ENCODE measurements at regions not wholly inside any gene's neighbourhood (a gene's known extent, or its start where the extent isn't known, plus 50 kb on each side); places are given as distances from the start of the nearest gene placed in this dataset.

DNA sequence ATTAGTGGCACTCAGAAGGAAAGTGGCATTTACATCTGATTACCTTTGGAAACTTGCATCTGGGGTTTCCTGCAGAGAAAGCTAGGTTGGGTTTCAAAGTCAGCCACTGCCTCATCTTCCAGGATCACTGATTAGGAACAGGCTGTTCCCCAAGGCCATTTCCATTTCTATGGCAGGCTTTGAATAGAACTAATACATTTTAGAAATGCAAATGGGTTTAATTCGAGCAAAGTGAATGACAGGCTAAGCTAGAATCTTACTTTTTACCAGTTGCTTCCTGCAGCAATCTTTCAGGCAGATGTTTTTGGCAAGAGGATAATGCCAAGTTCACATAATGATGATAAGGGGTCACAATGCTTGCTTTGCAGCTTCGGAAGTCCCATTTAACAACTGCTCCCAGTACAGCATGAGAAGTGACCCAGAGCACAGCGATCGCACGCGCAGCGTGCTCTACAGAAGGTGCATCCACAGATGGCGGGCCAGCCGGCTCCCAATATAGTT is 336.7 kb downstream of the LPIN1 start:
- no peak for DNase-seq (ENCODE audit: low read depth in 2 of 2)

DNA sequence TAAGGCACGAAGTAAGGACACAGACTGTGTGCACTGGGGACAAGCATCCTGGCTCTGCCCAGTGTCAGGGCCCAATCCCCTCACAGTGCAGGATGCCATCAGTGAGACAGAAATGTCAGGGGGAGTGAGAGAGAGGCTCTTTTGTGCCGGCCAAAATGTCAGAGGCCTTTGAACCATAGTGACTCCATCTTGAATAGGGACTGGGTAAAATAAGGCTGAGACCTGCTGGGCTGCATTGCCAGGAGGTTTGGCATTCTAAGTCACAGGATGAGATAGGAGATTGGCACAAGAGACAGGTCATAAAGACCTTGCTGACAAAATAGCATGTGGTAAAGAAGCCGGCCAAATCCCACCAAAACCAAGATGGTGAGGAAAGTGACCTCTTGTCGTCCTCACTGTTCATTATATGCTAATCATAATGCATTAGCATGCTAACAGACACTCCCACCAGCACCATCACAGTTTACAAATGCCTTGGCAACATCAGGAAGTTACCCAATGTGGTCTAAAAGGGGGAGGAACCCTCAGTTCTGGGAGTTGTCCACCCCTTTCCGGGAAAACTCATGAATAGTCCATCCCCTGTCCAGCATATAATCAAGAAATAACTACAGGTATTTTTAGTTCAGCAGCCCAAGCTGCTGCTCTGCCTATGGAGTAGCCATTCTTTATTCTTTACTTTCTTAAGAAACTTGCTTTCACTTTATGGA is 337.4 kb downstream of the LPIN1 start:
- no peak for DNase-seq (ENCODE audit: low read depth in 2 of 2)

DNA sequence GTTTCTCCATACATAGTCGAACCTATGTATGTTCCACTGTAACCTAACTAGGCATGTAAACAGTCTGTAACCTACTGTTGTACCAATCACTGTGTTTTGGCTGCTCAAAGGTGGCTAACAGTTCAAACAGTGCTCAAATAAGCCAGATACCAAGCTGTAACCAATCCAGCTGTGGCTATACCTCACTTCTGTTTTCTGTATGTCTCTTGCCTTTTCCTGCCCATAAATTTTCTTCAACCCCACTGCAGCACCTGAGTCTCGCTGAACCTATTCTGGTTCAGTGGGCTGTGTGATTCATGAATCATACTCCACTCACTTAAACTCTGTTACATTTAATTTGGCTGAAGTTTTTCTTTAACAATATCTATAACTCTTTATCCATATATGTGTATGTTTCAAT is 340.7 kb downstream of the LPIN1 start:
- DNase-seq (ENCODE audit: low read depth in 2 of 2), result no peak

DNA sequence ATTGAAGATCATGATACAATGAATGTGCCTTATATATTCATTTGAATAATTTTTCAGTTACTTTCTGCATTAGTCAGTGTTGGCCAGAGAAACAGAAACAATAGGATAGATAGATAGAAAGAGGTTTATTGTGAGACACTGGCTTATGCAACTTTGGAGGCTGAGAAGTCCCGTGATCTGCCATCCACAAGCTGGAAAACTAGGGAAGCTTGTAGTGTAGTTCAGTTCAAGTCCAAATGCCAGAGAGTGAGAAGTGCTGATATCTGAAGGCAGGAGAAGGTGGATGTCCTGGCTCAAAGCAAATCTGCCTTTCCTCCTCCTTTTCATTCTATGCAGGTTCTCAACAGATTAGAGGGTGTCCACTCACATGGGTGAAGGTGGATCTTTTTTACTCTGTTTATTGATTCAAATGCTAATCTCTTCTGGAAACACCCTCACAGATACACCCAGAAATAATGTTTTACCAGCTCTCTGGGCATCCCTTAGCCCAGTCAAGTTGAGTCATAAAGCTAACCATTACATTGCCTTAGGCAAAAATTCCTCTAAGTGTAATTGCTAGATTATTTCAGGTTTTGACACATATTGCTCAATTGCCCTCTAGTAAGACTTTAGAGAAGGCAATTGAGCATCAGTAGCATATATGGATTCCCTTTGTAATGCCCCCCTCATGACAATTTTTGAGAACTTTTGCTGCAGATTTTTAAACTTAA is 341.4 kb downstream of the LPIN1 start:
- DNase-seq (ENCODE audit: low read depth in 2 of 2), result no peak

DNA sequence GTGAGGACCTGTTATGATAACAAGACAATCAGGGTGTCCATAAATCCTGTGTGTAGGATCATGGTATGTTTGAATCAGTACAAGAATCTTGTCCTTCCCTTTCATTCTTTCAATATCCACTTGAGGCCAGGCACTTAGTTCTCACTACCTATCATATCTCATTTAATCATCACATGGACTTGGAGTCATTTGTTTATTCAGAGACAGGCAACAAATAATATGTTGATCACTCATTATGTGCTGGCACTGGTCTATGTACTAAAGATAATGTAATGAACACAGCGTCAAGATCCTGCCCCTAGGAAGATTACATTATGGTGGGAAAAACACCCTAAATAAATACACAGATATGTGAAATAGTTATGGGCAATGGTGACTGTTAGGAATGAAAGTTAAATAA is 342.6 kb downstream of the LPIN1 start:
- DNase-seq (ENCODE audit: low read depth in 2 of 2), result no peak

DNA sequence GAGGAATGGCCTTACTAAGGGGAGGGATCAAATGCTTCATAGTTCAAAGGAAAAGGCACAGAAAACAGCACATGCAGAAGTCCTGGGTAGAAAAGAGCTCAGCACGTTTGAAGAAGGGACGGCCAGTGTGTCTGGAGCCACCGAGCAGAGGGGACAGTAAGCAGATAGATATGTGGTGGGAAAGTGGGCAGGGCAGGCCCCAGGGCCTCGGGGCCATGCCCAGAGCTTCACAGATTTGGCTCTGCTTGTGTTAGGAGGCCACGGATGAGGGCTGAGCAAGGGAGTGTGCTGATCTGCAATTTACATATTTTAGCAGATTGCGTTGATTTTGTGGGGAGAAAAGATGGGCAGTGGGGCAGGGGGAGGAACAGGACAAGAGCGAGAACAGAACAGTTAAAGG is 343.1 kb downstream of the LPIN1 start:
- DNase-seq (ENCODE audit: low read depth in 2 of 2), result no peak

DNA sequence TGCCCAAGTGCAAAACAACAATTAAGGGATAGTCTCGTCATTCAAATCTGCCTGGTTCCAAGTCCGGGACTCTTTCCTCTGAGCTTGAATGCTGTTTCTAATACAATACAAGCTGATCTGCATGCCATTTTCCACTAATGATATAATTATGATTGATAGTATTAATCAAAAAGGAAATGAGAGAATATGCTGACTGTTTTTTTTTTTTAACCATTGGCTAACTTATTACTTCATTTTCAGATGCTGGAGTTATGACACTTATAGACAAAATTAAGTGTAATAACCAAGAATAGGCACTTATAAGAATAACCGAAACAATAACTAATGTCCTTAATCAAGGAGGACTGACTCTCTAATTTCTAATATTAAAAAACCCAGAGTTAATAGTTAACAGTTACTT is 343.6 kb downstream of the LPIN1 start:
- DNase-seq (ENCODE audit: low read depth in 2 of 2), result no peak

DNA sequence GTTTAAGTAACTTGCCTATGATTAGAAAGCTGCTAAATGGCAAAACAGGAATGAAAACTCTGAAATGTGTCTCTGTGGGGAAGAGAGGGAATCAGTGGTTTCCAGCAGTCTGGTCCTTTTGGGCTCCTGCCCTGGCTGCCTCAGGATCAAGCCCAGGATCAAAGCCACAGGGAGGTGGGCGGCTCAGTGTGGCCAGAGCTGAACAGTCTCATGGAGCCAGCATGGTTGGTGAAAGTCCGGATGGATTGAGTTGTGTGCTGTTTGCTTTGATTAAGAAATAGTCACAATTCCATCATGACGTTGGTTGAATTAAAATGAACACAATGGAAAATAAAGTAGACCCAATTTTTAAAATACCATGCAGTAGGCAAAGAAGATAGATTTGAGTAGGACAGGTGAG is 344.2 kb downstream of the LPIN1 start:
- no peak for DNase-seq (ENCODE audit: low read depth in 2 of 2)

DNA sequence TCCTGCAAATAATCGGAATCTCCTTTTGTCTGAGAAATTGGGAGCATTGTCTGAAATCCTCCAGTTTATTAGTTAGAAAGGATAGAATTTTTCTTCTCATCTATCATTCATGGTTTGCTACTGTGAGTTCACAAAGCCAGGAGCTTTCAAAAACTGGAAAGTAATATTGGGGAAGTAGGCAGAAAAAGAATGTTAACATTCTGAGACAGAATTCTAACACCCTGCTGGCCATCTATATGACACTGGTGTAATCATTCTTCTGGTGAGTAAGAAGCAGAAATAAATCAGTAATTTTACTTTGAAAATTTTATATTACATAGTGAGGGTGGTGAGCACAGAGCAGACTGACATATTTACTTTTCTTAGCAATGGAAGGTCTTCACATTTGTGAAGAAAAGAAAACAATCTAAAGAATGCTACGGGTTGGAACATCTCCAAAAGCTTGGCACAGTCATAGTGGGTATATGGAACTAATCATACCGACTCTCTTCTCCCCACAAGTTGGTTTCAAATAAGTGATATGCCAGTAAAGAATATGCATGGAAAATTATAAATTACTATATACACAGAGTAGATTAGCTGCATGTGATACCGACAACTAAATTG is 344.9 kb downstream of the LPIN1 start:
- no peak for DNase-seq (ENCODE audit: low read depth in 2 of 2)

DNA sequence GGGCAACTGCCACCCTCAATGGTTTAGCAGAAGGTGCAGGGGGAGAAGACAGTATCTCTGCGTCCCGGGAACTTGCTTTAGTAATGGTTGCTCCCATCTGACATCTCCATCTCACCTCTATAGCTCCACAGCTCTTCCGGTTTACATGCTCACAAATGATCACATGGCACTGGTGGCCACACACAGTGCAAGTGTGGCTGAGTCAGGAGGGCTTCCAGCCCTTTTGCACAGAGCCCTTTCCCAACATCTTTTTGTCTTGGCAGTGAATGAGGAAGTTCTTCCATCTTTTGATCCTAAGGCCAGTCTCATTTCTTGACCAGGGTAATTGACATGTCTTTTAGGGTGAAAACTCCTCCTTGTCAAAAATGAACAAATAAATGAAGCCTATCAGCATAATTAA is 347.7 kb downstream of the LPIN1 start:
- no peak for DNase-seq (ENCODE audit: low read depth in 2 of 2)

DNA sequence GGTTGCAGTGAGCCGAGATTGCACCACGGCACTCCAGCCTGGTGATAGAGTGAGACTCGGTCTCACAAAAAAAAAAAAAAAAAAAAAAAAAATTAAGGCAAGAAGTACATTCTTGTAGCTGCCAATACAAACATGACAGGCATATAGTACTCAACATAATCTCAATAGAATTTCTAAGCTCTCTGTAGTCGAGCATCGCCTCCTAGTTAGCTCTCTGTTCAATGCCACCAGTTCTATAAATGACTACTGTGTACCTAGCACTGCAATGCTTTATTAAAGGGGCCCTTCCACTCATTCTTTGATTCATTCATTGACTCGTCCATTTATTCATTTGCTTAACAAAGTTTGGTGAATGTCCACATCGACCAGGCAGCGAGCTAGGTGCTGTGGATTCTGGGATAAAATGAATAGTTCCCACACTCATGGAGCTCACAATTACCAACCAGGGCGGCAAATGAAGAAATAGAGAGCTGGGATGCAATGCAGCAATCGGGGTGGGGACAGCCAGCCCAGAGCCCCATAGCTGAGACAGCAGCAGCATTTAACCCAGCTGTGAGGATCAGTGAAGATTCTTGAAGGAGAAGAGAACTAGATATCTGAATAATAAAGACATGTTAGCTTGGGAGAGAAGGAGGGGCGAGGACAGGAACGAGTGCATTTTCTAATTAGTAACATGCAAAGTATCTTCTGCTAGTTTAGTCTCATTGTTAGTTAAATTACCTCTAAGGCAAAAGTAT is 349.8 kb downstream of the LPIN1 start:
- DNase-seq (ENCODE audit: low read depth in 2 of 2), result no peak

DNA sequence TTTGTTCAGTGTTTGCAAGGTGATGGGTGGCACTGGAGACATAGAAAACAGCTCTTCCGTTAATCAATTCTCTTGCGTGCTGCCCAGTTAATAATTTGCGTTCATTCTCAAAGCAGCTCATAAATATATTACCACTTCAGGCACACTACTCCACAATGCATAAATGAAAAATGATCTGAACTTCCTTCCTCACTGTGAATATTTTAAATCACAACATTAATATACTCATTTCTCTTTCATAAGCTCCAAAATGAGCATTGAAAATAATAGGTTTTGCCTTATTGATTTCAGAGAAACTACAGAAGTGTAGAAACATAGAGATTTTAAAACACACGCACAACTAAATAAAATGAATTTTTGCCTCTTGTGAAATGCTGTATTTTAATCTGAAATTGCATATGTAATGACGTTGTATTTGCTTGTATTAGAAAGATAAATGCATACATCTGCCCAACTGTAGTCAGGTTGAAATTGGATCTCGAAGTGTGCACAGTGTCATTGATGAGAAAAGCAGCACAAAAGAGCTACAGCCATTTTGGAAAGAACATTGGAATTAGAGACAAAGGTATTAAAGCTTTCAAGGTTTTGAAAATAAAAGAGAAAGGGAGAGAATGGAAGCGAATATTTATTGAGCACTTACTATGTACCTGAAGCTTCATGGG is 350.5 kb downstream of the LPIN1 start:
- DNase-seq (ENCODE audit: low read depth in 2 of 2), result no peak

DNA sequence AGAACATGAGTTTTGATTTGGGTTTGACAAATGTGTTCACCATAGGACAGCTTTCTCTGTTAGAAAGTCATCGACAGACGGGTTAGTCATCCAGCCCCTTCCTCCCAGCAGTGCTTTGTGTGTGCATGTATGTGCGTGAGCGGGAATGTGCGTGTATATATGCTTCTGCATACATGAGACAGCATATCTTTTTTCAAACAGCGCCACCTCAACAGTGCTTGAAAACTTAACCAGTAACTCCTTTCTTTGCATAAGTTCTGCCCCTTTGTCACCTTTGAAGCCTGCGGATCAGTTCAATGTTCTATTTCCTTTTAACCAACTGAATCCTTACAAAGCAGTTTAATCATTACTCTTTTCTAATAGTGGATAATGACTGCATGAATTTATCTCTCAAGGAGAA is 351.4 kb downstream of the LPIN1 start:
- no peak for DNase-seq (ENCODE audit: low read depth in 2 of 2)

DNA sequence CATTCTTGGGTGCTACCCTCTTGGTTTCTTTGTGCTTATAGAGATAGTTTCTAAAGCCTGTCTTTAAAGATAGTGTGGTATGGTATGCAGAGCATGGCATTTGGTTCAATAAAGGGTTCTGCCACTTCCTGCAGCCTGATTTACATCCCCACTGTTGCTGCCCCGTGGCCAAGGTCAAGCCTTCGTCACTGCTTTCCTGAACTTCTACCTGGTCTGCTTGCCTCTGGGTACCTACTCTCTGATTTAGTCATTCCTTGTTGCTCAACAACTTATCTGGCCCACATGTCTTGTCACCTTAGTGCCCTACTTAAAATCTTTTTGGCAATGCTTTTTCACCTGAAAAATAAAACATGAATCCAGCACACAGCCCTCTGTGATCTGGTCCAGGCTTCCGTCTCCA is 352.9 kb downstream of the LPIN1 start:
- no peak for DNase-seq (ENCODE audit: low read depth in 2 of 2)

DNA sequence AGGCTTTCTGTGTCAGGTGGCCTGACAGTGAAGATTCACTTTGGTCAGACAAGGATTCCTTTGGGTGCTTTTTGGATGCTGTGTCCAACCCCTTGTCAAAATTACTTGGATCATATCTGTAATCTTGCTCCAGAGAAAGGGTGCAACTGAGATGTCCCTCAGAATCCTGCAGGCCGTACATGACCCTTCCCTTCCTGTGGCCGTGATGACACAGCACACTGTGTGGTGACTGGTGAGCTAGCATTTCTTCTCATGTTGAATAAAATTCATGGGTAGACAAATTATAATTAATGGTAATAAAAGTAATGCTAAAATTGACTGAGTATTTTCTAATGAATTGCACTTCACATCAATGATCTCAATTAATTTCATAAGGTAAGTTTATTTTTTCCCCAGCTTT is 356.2 kb downstream of the LPIN1 start:
- no peak for DNase-seq (ENCODE audit: low read depth in 2 of 2)

DNA sequence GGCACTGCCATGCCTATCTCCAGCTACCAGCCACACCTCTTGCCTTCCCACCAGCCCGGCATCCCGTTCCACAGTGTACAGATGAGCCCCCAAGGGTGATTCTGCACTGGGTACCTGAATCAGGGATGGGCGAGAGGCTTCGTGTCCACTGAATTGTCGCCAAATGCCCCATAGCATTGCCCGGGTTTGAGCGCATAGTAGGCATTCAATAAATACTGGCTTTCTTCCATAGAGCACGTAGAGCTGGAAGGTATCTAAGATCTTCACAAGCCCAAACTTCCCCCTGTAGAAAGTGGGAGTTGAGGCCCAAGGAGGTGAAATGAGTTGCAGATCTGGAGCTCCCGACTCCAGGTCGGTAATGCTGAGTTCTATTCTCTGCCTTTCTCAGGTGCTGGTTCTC is 358.7 kb downstream of the LPIN1 start:
- no peak for DNase-seq (ENCODE audit: low read depth in 2 of 2)

DNA sequence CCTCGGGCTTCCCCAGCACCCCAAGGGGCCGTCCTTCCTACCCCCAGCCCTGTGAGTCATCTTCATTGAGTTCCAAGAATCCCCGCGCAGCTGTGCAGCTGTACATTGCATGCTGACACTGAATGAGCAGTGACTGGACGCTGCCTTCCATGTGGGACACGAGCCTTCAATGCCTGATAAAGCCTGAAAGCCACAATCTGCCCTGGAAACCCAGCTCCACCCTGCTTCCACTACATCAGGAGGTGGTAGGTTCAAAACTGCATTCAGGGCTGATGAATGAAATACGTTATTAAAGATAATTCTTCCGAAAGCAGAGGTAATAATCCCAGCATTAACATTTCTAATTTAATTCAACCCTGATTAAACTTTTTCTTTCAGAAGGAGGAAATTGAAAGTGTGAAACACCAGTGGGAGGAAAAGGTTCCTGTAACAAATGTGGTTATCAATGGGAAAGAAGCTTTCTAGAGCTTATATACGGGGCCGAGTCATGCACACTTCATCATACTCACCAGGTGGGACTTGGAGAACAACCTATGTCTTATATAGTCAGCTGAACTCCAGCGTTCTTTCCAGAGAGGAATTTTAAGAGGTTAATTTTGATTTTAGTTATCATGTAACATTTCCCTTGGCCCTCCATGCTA is 360.1 kb downstream of the LPIN1 start:
- peak; percentile 95 to 96 for DNase-seq (ENCODE audit: low read depth in 2 of 2)

DNA sequence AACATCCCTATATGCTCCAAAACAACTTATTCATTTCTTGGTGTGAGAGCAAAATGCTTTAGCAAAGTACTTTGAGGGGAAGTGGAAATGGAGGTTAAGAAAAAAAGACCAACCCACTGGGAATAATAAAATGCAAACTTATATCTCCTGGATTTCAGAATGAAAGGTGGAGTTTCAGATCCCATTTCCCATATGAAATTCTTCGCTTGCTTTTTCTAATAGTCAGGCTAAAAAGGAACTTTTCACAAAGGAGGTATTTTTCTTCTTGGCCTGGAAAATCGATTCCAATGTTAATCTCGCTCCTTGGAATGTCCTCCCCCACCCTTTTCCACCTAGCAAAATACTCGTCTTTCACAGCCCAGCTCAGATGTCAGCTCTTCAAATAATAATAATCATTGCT is 360.9 kb downstream of the LPIN1 start:
- DNase-seq (ENCODE audit: low read depth in 2 of 2), result no peak

DNA sequence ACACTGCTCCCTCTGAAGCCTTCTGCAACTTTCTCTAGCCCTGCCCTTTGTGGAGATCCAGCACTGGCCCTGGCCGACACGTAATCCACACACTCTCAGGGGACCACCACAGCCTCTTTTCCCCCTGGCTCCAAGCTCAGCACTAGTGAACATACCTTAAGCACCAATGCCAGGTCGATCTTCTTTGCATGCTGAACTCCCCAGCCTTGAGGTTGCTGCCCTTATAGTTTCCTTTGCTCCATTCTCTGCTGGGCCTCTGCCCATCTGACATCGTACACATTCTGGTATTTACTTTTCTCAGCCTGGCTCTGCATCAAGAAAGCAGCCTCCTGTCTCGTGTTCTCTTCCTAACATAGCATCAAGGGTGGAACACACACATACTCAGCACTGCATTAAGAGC is 361.5 kb downstream of the LPIN1 start:
- DNase-seq (ENCODE audit: low read depth in 2 of 2), result no peak

DNA sequence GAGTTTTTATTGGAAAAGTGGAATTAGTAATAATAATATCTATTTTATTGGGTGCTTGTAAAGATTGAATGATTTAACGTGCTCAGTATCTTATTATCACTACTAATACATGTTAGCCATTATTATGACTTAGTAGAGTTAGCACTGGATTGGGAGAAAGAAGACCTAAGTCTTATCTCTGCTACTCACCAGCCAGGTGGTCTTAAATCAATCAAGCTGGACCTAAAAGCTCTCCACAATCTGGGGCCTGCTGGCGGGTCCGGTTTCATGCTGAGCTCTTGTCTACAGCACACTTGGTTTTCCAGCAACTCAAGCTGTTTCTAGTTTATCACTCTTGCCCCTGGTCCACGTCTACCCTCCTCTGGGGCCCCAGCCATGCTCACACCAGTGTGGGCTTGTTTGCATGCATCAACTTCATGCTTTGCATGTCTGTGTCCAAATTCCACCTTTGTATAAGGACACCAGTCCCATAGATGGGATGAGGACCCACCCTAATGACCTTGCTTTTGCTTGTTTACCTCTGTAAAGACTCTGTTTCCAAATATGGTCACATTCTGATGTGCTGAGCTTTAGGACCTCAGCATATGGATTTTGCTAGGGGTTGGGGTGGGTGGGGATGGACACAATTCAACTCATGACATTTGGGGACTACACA is 363.1 kb downstream of the LPIN1 start:
- DNase-seq (ENCODE audit: low read depth in 2 of 2), result no peak

DNA sequence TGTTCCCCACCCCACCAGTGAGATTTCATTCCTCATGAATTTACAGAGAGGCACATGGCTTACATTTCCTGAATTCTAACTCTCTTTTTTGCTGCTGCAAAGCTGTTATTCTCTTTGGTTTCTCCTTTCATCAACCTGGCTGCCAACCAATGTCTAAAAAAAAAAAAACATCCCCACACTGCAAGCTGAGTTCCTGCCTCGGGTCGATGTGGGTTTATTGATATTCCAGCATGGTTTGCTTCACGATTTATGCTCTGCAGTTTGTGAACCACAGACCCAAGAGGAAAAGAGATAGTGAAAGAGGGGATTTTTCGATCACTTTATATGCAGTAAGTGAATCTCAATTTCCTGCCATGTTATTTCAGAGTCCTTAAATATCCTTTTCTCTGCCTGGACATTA is 363.6 kb downstream of the LPIN1 start:
- DNase-seq (ENCODE audit: low read depth in 2 of 2), result peak; percentile 32 to 33

Measured in fibroblast of skin of left biceps (primary cell).